ENCODE measurements at regions not wholly inside any gene's neighbourhood (a gene's known extent, or its start where the extent isn't known, plus 50 kb on each side); places are given as distances from the start of the nearest gene placed in this dataset.

DNA sequence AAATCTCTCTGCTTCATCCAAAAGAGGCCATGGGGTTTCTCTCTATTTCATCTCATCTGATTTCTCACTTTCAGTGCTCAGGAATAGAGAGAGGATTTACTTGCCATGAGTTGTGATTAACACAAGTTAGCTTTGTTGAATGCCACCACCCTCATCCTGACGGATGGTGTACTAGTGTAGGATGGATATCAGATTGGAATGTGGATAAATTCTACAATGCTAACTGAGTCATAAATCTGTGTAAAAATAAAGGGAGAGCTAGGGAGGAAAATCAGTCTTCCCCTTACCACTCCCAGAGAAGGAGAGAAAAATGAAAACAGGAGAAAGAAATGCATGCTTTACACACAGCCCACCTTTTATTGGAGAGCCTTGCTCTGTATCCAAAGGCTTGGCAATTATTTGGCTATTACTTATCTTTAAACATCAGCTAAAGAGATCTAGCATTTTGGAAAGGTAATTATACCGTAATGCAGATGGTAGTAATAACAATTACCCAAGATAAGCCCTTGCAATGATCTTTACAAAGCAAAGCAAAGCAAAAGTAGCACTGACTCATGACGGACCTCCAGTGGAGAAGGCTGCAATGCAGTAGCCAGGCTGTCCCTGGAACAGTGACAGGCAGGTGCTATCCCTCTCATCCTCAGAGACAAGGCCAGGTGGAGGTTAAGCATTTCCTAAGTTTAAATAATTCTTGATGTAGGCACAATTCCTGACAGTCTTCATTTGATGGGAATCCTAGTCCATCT is 306.3 kb upstream of the PPARGC1A start:
- TF ChIP-seq, protein P1, sequence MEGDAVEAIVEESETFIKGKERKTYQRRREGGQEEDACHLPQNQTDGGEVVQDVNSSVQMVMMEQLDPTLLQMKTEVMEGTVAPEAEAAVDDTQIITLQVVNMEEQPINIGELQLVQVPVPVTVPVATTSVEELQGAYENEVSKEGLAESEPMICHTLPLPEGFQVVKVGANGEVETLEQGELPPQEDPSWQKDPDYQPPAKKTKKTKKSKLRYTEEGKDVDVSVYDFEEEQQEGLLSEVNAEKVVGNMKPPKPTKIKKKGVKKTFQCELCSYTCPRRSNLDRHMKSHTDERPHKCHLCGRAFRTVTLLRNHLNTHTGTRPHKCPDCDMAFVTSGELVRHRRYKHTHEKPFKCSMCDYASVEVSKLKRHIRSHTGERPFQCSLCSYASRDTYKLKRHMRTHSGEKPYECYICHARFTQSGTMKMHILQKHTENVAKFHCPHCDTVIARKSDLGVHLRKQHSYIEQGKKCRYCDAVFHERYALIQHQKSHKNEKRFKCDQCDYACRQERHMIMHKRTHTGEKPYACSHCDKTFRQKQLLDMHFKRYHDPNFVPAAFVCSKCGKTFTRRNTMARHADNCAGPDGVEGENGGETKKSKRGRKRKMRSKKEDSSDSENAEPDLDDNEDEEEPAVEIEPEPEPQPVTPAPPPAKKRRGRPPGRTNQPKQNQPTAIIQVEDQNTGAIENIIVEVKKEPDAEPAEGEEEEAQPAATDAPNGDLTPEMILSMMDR (IDR thresholded peaks at IDR 0.05; ENCODE audit: low read length), result no peak
- TF ChIP-seq EZH2 (IDR thresholded peaks at IDR 0.05; ENCODE audit: borderline replicate concordance, low read length), result no peak

Measured in OCI-LY1 (cell line).